Ecto neural progenitor cell (in vitro differentiated cells): ENCODE measurements at regions not wholly inside any gene's neighbourhood (a gene's known extent, or its start where the extent isn't known, plus 50 kb on each side); places are given as distances from the start of the nearest gene placed in this dataset.
"Not testable (repeated sequence)": the region's sequence is repeated elsewhere in the genome, so short reads cannot be mapped to it uniquely, and the experiment has no call there.

ENCODE experiments used
- DNase-seq: peaks from one replicate; pipeline ENCODE4 v3.0.0-alpha.2; 2018; ENCODE audit warnings: low spot score

DNA sequence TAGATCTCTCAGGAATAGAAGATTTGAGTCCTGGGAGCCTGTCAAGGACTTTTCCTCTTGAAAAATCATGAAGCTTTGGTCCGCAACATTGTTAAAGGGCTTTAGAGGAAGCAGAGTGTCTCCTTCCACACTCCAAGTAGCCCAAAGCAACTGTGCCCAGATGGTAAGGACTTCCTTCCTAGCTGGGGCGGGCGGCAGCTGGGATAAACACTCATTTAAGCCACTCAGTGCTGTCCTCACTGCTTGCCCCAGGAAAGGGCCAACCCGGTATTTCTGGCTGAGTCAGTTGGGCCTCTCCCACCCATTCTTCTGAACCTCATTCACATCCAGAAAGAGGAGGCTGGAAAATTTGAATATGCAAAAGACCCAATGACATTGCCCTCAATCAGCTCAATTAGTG is 144.3 kb downstream of the CHIC2 start:
- DNase-seq: no peak

GRCh38 chr4:53919535-53919934 is 144.9 kb downstream of the CHIC2 start:
- no peak for DNase-seq

- no peak for DNase-seq
These were observed 146.7 kb downstream of the CHIC2 start for GRCh38 chr4:53917729-53918128.

GRCh38 chr4:53916431-53916889 is 147.9 kb downstream of the CHIC2 start:
- no peak for DNase-seq

DNA sequence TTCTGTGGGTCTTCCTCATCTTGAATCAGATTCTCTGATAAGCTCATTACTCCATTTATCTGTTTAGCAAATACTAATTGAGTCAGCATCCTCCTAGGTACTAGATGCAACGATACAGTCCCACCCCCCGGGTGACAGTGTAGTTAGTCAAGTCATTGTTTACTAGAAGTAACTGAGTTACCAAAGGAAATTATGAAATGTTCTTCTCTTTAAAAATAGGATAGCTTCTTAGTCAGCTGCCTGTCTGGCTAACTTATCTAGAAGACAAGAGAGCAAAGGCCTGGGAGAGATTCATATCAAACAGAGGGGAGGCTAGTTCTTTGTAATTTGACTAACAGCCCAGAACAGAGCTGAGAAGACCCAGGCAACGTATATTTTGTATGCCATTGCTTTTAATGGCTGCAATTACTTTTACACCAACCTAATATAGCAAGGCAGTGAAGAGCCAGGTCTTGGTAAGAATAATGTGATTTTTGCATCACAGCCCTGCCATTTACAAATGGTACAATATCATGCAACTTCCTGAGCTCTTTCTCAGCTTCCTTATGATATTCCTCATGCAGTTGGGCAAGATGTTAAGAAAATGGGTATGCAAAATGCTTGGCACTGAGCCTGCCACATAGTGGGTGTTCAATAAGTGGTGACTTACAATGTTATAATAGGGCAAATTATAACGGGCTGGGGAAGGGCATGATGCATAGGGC is 149.9 kb downstream of the CHIC2 start:
- DNase-seq: no peak

- DNase-seq: no peak
These were observed 150.6 kb downstream of the CHIC2 start for GRCh38 chr4:53913771-53914170.

GRCh38 chr4:53912766-53913497 is 151.5 kb downstream of the CHIC2 start:
- DNase-seq: no peak

GRCh38 chr4:53908661-53909078 is 155.7 kb downstream of the CHIC2 start:
- no peak for DNase-seq

DNA sequence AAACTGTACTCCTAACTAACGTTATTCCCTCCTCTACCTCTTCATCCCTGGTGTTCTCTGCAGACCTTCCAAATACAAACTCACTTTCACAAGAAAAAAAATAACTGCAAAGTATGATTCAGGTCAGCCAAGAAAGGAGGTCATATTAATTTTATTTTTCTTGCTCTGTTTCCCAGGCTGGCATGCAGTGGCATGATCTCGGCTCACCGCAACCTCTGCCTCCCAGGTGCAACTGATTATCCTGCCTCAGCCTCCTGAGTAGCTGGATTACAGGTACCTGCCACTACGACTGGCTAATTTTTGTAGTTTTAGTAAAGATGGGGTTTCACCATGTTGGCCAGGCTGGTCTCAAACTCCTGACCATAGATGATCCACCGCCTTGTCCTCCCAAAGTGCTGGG is 156.6 kb downstream of the CHIC2 start:
- DNase-seq: no peak

GRCh38 chr4:53906606-53907190 is 157.7 kb downstream of the CHIC2 start:
- DNase-seq: no peak

DNA sequence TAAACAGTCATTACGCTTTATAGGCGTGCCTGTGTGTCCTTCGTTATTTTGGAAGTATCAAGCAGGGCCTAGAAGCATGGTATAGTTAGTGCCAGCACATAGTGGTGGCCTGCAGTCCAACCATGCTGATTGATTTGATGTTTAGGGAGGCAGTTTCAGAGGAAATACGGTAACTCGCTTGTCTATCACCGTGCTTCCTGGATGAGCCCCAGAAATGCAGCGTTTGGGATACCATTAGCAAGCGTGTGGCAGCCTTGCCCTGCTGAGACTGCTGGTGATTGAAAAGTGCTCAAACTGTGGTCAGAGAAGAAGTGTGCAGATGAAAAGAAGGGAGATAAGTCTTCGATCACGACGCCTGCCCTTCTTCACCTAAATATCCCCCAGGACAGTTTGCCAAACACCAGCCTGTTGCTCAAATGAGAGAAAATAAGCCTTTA is 158.4 kb downstream of the CHIC2 start:
- peak; percentile 55 for DNase-seq

DNA sequence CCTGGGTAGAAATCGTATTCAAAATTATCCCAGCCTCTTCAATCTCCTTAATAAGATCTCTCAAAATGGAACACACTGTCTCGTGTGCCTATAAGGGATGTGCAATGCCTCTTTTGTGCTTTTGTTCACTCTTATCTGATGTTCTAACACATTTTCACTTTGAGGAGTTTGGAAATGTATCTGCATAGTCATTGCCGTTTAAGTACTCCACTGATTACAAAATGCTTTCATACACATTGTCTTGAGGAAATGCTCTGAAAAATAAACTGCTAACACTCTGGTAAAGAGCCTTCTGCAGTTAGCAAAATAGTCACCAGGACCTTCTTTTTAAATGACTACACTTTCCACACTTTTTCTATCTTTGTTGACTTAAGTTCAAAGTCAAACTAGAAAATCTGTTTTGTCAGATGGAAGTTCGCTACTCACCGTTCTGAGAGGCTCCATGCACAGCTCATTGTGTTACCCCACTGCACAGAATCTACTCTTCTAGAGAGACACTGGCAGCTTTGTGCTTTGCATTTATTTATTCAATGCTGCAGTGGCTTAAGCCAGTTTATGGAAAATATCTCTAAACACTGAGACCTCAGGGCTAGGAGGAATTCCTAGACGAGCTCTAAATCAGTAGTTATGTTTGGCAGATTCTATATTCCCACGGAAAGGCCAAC is 159.0 kb downstream of the CHIC2 start:
- DNase-seq: no peak

DNA sequence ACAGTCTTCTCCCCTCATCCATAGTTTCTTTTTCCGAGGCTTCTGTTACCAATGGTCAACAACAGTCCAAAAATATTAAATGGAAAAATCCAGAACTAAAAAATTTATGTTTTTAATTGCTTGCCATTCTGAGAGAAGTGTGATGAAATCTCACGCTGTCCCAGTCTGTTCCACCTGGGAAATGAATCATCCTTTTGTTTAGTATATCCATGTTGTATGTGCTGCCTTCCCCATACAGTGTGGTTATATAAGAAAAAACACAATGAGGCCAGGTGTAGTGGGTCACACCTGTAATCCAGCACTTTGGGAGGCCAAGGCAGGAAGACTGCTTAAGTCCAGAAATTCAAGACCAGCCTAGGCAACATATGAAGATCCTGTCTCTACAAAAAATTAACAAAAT is 161.6 kb downstream of the CHIC2 start:
- DNase-seq: no peak

DNA sequence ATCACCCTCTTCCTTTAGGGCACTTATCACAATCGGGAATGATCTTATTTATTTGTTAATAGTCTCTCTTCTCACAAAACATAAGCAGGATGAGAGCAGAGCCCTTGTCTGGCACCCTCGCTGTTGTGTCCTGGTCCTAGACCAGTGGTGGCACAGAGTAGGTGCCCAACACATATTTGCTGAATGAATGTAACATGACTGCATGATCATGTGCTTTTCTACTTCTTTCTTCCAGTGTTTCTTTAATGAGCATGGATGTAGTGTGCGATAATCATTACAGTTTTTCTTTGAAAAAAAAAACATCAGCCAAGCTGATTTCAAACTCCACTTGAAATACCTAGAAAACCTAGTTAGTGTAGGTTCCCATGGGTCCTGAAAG is 164.1 kb downstream of the CHIC2 start:
- no peak for DNase-seq

DNA sequence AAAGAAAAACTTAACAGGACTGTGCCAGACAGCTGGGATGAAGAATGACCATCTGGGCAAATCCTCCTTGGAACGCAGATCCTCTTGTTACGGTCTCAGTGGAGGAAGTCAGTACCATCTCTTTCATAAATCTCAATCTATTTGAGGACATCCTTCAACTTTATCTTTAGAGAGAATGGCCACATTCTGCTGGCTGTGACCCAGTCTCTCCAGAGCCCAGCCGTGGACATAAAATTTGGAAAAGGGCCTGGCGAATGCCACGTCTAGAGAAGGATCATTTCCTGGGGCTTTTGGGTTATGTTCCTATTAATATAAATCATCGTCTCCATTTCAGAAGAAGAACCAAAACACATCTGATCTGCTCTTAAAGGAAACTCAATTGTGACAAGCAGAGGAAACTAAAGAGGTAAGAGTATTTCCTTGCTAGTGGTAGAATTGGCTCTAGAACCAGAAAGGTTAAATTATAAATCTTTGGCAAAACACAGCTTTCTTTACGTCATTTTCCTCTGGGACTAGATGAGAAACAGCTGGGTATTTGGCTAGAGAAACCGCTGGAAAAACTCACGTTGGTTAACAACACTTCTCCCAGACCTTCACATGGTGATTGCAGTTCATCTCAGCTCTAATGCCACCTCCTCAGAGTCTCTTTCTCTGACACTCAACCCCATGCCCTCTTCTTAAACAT is 164.7 kb downstream of the CHIC2 start:
- DNase-seq: no peak

DNA sequence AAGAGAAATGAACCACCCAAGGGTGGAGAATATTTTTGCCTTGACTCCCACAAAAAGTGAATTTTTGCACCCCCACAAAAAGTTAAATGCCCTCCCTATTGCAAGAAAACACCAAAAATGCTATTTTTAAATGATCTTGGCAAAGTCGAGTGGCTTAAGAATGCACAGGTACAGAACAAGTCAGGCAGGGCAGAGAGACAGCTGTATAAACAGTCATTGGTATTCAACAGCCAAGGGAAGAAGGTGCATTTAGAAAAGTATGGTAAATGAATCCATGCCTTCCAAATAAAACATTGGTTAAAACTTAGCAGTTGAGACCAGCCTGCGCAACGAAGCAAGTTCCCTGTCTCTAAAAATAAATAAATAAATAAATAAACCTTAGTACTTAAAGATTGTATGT is 169.3 kb downstream of the CHIC2 start:
- no peak for DNase-seq

GRCh38 chr4:53890461-53890860 is 173.9 kb downstream of the CHIC2 start:
- DNase-seq: no peak

GRCh38 chr4:53889326-53890055 is 174.9 kb downstream of the CHIC2 start:
- DNase-seq: no peak

GRCh38 chr4:53886090-53886489 is 178.3 kb downstream of the CHIC2 start:
- DNase-seq: no peak

DNA sequence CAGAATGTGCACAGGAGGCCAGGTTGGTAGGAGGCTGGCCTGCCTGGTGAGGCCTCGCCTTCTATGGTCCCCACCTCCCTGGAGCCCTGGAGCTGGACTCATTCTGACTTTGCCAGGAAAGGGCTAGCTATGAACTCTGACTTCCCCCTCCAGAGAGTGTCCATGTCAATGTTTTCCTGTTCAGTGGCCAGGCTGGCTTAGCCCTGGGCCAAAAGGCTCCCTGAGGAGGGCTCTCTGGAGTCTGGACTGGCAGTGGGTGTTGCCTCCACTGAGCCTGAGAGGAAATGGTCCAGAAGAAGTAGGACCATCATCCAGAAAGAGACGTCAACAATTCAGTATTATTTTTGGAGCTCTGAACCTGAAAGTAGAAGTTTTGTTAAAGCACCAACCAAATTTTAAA is 178.7 kb downstream of the CHIC2 start:
- DNase-seq: no peak

GRCh38 chr4:53877096-53877495 is 187.3 kb downstream of the CHIC2 start:
- DNase-seq: not testable (repeated sequence)
